ENCODE measurements at regions not wholly inside any gene's neighbourhood (a gene's known extent, or its start where the extent isn't known, plus 50 kb on each side); places are given as distances from the start of the nearest gene placed in this dataset.

GRCh38 chr5:39850291-39850690 lies 425.5 kb upstream of the DAB2 start:
- Mint-ChIP-seq H3K4me3 (no peak overlapping the region), H3K9me3 (no peaks in the 10 kb centered on the region; a peak in 1 of 5 replicates), H3K36me3 (ENCODE audit: insufficient read depth in 1 of 3, low read depth in 3 of 3) (no peaks in the 10 kb centered on the region), H3K4me1 (no peaks in the 10 kb centered on the region), H3K27me3 (ENCODE audit: low read depth) (no peaks in the 10 kb centered on the region; the same call in none of the 2 replicates), H3K27ac (no peak overlapping the region)
- no CpG with 5 or more reads among the region's 4 CpGs for WGBS (ENCODE audit: extremely low coverage, insufficient read length, low lambda C conversion rate)
- no peak overlapping the region for H2AFZ ChIP-seq (ENCODE audit: low read length)
- H3K23ac ChIP-seq (ENCODE audit: insufficient read length, low read depth, low read length): no peak overlapping the region
- no peak overlapping the region for H2BK20ac ChIP-seq (ENCODE audit: low read depth, low read length, poor library complexity, severe bottlenecking)
- H2BK120ac ChIP-seq (ENCODE audit: low read depth, low read length, poor library complexity, severe bottlenecking): no peak overlapping the region
- H2BK12ac ChIP-seq (ENCODE audit: insufficient read length, low read depth, low read length): no peak overlapping the region
- H3K23me2 ChIP-seq (ENCODE audit: insufficient read length, low read depth, low read length, poor library complexity, severe bottlenecking): no peaks in the 10 kb centered on the region
- H4K91ac ChIP-seq (ENCODE audit: insufficient read length, low read depth, low read length): no peak overlapping the region
- H3K9ac ChIP-seq (ENCODE audit: extremely low read depth, insufficient read length, low read length): no peak overlapping the region
- H3K14ac ChIP-seq (ENCODE audit: insufficient read depth, low read length): no peak overlapping the region
- H3K9me3 ChIP-seq (ENCODE audit: control insufficient read depth, low read depth, low read length): no peaks in the 10 kb centered on the region
- no peak overlapping the region for H2AK5ac ChIP-seq (ENCODE audit: insufficient read length, low read length)
- no peak overlapping the region for H3K56ac ChIP-seq (ENCODE audit: insufficient read length, low read depth, low read length)
- H3K27me3 ChIP-seq (ENCODE audit: insufficient read depth, low read length): no peaks in the 10 kb centered on the region
- H4K5ac ChIP-seq (ENCODE audit: insufficient read length, low read depth, low read length): no peak overlapping the region
- H3T11ph ChIP-seq (ENCODE audit: low read length): no peak overlapping the region
- no peak overlapping the region for H4K8ac ChIP-seq (replicated peaks; ENCODE audit: insufficient read length, low read depth, low read length)
- H3K4me2 ChIP-seq (ENCODE audit: insufficient read depth, insufficient read length, low read length): no peak overlapping the region
- H2BK5ac ChIP-seq (ENCODE audit: insufficient read length, low read length): no peak overlapping the region
- no peaks in the 10 kb centered on the region for H3K4me1 ChIP-seq (ENCODE audit: insufficient read depth, low read length)
- H4K20me1 ChIP-seq (ENCODE audit: control insufficient read depth, insufficient read depth, insufficient read length): no peaks in the 10 kb centered on the region
- H3K27ac ChIP-seq (ENCODE audit: insufficient read length, low read depth, low read length): no peak overlapping the region
- no peak for DNase-seq
- no peak for TF ChIP-seq CTCF (conservative IDR thresholded peaks at IDR 0.05)
- H3K79me2 ChIP-seq (ENCODE audit: insufficient read depth, low read length): no peaks in the 10 kb centered on the region
- no peaks in the 10 kb centered on the region for H3K79me1 ChIP-seq (ENCODE audit: insufficient read depth, low read depth, low read length, poor library complexity, severe bottlenecking)
- no peak overlapping the region for H2BK15ac ChIP-seq (ENCODE audit: low read depth, low read length)
- no peak overlapping the region for H3K18ac ChIP-seq (ENCODE audit: insufficient read length, low read depth, low read length)
- no peak overlapping the region for H3K4ac ChIP-seq (ENCODE audit: low read depth, low read length)

Measured in H9 (cell line).